ELF-1 (cell line): ENCODE measurements at regions not wholly inside any gene's neighbourhood (a gene's known extent, or its start where the extent isn't known, plus 50 kb on each side); places are given as distances from the start of the nearest gene placed in this dataset.
A peak's percentile ranks its signal among the peaks of the same experiment; 100 is the strongest.
"Not testable (repeated sequence)": the region's sequence is repeated elsewhere in the genome, so short reads cannot be mapped to it uniquely, and the experiment has no call there.

Source experiments
- DNase-seq: peaks from one replicate; pipeline ENCODE4 v3.0.0-alpha.2; 2016; ENCODE audit warnings: low read depth, low spot score

DNA sequence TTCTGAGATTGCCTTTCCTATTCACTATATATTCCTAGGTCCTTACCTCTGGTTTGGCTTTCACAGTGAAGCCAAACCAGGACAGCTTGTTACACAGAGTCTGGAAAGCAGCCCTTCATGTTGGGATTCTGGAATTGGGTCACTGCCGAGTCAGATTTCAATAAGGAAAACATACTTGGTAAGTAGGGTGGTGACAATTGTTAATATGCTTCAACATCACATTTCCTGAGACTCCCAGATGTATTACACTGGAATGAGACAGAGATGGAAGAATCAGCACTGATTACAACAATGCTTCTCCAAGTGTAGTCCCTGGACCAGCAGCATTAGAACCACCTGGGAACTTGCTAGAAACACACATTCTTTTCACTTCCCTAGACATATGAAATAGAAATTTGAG, 268.9 kb upstream of the SEMA3C start:
- DNase-seq = no peak

DNA sequence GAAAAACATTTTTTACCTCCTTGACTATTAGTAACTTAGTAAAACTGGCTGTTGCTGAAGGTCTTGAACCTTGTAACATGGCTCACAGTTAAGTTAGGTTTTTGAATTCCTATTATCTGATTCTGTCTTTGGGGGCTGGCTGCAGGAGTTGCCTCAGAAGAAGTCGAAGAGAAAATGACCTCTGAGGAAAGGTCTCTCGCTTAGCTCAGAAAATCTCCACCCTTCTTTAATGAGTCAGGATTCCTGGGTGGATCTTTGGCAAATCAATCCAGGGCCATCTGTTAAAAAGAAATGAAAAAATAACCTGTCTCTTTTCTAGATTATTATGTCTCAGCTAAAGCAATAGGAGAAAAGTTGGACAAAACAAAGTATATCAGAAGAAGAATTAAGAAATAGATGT, 267.8 kb upstream of the SEMA3C start:
- no peak for DNase-seq

DNA sequence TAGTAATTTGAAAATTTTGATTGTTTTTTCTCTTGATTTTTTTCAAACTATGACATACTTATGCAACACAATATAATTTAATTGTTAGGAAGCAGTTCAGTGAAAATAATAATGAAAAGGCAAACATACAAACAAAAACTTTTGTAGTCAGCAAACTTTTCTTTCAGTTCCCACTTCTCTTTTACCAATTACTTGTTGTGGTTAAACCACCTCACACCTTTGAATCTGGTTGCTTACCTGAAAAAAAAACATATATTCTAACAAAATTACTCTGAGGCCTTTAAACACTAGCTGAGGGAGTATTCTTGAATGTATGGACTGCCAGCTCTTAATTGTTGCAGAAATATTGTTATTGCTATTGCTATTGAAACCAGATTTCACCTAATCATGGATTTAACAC, 266.2 kb upstream of the SEMA3C start:
- no peak for DNase-seq

DNA sequence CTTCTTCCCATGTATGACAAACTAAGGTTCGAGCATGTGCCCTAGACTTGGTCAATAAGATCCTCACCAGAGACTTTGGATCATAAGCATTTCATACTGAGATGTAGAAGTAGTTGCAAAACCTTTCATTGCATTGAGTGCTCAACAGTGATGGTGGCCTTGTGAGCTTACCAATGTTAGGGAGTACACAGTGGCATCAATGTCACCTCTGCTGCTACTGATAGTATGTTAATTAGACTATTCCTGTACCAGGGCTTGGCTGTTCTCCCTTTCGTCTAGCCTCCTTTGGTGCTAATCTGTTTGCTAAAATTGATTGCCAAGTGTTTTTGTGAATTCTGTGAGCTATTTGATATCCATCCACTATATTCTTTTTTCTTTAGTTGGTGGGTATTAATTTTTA, 264.5 kb upstream of the SEMA3C start:
- DNase-seq = no peak

DNA sequence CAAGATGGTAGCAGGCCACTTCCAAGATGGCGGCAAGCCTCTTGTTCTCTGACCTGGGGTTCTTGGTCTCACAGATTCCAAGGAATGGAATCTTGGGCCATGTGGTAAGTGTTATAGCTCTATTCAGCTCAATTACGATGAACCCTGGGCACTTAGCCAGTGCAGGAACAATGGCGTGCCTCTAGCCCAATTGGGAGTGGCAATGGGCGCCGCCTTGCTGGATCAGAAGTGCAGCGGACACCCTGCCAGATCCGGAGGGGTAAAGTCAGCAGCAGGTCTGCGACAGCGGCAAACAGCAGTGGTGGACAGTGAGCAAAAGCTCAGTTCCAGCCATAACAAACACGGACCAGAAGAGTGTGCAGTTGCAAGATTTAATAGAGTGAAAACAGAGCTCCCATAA, 263.2 kb upstream of the SEMA3C start:
- not testable (repeated sequence) for DNase-seq

DNA sequence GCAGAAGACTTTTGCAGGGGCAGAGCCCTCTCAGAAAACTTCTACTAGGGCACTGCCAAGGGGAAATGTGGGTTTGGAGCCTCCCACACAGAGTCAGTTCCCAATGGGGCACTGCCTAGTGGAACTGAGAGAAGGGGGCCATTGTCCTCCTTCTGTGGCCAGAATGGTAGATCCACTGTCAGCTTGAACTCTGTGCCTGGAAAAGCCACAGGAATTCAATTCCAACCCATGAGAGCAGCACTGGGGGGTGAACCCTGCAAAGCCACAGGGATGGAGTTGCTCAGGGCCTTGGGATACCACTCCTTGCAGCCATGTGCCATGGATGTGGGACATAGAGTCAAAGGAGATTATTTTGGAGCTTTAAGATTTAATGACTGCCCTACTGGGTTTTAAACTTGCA, 262.2 kb upstream of the SEMA3C start:
- no peak for DNase-seq

DNA sequence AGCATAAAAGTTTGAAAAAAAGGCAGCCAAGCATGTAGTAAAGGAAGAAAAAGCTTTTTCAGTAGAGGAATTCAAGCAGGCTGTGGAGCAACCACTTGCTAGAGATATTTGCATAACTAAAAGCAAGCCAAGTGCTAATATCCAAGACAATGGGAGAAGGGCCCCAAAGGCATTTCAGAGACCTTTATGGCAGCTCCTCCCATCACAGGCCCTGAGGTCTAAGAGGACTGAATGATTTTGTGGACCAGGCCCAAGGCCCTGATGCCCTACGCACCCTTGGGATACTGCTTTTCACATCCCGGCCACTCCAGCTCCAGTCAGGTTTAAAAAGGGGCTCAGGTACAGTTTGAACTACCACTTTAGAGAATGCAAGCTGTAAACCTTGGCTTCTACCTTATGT, 261.7 kb upstream of the SEMA3C start:
- peak; percentile 47 for DNase-seq

DNA sequence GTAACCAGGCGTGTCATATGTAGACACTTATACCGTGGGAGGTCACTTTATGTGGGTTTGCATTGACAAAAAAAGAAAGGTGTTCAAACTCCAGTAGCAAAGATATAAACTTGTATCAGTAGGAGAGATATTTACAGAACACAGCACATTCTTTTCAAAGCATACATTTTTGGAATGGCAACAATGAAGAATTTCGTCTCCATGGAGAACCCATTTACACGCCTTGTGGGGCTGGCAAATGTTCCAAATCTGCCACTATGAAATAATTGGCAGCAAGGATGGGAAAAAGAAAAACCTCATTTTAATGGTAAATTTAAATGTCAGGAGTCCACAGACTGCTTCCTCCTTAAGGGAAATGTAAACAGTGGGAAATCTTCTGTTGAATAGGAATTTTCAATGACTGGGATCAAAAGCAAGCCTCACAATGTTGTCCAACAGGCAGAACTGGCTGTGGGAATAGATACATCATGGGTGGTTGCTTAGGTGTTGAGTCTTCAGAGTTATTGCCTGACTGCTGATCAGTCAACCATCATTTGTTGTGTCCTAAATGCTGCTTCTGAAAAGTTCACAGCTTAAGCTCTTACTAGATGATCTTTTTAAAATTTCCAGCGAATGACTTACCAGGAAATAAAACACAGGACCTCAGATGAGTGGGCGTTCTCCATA, 256.6 kb upstream of the SEMA3C start:
- peak; percentile 30 for DNase-seq

DNA sequence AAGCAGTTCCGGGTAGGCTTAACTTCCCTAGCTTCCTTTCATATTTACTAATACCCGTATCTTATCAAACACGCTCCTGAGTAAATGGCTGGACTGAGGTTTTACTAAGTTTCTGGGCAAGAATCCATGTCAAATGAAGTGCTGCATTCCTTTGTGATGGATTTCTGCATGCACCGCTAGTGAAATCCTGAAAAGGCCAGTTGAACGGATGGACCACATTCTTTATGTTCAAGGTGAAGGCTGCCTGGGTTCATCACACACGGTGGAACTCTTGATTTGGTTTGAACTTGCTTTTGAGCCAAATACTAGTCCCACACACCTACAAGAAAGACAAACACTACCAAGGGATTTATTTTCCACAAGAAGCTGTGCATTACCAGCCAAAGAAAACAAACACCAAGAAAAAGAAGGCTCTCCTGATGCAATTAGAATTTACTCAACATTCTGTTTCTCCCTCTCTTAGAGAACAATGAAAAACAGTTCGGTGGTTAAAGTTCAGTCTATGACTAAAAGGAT, 255.0 kb upstream of the SEMA3C start:
- no peak for DNase-seq

DNA sequence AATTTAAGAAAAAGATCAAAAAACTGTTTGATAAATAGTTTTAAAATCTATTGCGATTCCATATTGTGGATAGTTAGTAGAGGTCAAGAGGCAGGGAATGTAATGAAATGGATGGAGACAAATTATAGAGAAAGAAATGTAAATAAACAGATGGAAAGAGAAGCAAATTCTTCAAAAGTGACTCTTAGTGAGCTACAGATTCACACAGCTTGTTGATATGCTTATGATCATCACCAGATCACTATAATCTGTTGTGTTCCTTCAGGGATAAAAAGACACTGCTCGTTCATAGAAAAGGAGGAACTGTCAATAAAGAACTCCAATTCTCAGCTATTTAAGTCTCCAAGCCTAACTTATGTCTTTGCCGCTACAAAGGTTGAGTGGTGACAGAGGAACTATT, 251.4 kb upstream of the SEMA3C start:
- no peak for DNase-seq

DNA sequence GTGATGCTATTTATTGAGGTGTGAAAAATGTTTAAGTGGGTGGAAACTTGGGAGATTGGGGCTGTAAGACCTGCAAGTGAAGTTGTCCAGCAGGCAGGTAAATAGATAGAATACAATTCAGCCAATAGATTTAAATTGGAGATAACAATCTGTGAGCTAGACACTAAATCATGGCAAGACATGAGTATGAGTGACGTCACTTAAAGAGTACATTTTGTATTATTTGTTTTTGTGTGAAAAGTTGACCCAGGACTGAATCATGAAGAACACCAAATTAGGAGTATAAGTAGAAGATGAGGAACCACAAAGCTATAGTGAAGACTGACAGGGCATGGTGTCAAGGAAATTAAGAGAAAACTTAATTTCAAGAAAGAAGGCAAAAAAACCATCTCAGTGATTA, 249.1 kb upstream of the SEMA3C start:
- DNase-seq = no peak

DNA sequence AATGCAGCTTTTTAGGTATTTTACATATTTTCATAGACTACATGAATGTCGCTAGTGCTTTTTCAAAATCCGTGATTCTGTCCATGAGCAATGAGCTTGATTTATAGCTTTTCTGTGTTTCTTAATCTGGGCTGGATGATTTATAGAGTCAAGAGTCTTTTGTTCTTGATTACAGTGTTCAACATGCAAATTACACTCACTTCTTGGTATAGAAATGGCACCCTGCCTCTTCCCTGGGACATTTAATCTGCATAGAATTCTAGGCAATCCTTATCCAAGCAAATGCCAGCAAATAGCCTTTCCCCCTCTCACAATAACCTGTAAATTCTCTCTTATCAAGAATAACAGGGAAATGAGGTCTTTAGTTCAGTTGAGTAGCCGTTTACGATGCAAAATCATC, 246.2 kb upstream of the SEMA3C start:
- DNase-seq = no peak

DNA sequence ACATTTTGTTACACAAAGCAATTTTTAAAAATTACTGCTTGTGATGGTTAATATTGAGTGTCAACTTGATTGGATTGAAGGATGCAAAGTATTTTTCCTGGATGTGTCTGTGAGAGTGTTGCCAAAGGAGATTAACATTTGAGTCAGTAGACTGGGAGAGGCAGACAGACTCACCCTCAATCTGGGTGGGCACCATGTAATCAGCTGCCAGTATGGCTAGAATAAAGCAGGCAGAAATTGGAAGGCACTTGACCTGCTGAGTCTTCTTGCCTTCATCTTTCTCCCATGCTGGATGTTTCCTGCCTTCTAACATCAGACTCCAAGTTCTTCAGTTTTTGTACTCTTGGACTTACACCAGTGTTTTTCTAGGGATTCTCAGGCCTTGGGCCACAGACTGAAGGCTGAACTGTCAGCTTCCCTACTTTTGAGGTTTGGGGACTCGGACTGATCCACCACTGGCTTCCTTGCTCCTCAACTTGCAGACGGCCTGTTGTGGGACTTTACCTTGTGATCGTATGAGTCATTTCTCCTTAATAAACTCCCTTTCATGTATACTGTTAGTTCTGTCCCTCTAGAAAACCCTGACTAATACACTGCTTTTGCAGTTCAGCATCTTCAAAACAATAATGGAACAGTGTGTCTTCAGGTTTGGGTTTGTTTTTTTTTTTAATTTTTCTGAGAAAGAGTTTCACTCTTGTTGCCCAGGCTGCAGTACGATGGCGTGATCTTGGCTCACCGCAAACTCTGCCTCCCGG, 244.1 kb upstream of the SEMA3C start:
- DNase-seq = no peak

DNA sequence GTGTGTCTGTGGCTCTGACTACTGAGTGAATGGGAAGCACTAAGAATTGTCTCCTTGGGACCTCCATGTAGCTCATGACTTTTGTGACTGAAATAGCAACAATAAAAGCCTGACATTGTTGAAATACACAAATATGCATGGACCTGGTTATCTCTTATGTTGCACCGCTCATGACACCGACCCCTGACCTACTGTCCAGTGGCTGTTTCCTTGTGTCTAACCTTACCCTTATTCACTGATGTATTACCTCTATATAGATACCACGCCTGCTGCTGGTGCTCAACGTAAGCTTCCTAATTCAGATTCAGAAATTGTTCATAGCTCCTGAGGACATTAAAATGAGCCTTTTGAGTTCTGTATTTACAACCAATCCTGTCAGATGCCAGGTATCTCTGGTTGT, 243.4 kb upstream of the SEMA3C start:
- DNase-seq = no peak

DNA sequence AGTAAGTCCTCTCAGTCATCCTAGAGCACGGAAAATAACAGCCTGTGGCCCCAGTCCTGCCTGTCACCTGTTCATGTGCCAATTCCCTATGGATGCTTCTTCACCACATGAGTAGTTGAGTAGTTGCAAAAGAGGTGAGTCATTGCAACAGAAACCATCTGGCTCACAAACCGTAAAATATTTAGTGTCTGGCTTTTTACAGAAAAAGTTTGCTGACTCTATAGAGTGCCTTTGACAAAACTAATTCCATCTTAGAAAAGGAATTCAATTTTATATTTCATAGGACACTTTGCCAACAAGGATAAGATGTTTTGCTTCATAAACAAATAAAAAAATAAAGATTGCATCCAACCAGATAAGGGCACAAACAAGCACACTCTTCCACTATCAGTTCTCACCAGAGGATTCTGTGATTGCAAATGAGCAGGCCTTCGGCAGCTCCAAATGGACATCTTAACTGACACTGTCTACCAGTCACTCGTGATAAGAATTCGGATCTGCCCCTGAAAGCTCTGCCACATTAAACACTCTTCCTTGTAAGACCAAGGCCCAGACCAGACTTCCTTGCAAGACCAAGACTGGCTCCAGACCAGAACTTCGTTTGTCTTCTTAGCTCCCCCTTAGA, 242.7 kb upstream of the SEMA3C start:
- peak; percentile 29 for DNase-seq

DNA sequence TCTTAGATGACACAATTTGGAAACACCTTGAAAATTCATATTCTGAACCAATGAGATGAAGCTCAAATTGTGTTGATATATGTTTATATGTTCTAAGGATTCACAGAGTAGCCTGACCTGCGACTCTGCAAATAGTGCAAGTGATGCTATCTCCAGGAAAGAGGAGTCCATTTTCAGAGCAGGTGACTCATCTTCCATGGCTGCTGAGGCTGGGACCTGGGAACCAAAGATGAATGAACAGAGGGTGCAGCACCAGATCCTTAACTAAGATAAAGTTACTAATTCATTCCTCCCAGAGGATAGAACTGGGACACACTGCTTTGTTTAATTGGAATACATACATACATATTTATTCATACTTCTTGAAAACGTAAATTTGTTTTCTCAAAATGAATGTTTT, 240.6 kb upstream of the SEMA3C start:
- peak; percentile 23 for DNase-seq

DNA sequence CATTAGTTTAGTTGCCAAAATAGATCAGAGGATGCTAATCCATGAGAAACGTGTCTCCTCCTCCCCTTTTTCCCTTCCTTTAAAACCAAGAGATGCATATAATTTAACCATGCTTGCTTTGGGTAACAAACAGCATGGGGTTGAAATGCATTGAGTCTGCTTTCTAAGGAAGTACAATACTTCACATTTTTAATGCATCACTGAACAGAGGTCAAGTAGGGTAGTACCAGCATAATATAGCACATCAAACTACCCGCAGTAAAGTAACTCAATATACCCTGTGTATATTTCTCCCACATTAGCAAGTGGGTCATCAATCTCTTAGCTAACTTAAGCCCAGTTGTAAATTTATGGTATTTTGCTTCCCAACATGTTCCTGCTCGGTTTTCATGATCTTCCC, 239.3 kb upstream of the SEMA3C start:
- DNase-seq = no peak

DNA sequence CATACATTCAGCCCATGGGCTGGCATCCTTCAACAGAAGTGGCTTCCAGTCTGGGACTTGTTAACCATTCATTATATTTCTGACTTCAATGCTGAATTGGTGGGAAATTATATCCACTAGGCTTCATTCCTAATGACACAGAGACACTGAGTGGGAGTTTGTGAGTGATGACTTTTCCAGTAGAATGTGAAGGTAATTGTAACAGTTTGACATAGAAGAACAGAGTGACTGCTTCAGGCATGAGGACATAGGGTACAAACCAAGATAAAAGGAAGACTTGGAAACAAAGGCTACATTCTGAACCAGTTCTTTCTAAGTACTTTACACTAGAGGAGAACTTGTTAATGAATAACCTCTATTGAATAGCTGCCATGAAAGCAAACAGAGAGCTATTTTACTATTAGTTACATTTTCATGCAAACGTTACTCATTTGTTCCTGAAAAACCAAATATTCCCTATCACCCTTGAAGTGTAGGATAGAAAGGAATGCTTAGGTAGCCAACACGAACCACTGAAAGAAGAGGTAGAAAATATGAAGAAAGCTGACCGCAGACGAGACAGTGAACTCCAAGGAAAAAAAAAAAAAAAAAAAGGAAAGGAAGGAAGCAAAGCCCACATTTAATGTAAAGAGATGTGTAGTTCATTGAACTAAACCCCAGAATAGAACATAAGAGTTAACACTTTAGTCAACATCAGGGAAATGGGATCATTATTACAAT, 237.0 kb upstream of the SEMA3C start:
- no peak for DNase-seq

DNA sequence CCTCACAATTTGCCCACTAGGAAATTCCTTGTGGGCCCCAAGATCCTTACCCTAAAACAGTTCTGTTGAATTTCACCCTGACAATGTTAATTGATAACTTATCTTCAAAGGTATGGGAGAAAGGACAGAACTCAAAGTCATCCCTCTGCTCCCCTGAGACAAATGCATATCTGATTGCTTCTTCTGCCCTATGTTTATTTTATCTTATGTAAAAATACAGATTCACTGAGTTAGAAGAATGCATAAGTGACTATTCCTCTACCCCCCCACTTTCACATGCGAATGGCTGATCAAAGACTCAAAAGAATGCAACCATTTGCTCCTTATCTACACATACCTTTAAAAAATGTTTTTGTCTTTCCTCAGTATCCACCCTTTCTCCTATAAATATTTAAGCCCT, 235.7 kb upstream of the SEMA3C start:
- no peak for DNase-seq

DNA sequence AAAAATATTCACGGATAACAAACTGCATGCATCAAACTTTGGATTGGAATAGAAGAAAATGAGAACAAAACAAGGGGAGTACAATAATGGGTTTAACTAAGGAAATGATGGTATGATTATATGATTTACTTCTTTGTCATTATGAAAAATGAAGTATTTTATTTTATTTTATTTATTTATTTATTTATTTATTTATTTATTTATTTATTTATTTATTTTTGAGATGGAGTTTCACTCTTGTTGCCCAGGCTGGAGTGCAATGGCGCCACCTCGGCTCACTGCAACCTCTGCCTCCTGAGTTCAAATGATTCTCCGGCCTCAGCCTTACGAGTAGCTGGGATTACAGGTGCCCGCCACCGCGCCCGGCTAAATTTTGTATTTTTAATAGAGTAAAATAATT, 234.1 kb upstream of the SEMA3C start:
- DNase-seq = not testable (repeated sequence)

DNA sequence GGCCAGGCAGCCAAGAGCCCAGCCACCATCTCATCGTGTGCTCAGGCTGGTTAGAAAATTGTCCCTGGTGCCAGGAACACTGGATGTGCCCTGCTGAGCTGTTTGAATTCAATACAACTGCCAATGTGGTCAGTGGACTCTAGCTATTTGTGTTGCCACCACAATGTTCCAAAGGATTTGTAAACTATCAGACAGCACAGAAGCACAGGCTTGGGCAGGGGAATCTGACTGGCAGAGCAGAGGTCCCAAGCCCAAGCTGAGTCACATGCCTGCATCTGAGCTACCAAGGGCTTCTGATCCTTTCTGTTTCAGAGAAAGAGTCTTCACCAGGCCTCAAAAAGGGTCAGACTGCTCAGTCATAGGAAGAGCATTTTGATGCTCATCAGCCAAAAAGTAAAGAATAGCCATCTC, 232.1 kb upstream of the SEMA3C start:
- DNase-seq = no peak

DNA sequence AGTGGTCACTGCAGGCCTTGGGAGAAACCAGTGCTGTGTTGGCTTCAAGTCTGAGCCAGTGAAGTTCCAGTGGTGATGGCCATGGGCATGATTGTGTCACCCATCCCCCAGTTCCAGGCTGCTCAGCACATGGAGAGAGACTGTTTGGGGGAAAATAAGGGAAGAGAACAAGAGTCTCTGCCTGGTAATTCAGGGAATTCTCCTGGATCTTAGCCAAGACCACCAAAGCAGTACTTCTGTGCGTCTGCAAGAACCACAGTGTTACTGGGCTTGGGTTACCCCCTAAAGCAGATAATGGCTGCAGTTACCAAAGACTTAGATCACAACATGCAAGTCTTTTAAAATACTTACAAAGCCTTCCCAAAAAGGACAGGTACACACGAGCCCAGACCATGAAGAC, 225.0 kb upstream of the SEMA3C start:
- DNase-seq = no peak
